ENCODE measurements at regions not wholly inside any gene's neighbourhood (a gene's known extent, or its start where the extent isn't known, plus 50 kb on each side); places are given as distances from the start of the nearest gene placed in this dataset.

DNA sequence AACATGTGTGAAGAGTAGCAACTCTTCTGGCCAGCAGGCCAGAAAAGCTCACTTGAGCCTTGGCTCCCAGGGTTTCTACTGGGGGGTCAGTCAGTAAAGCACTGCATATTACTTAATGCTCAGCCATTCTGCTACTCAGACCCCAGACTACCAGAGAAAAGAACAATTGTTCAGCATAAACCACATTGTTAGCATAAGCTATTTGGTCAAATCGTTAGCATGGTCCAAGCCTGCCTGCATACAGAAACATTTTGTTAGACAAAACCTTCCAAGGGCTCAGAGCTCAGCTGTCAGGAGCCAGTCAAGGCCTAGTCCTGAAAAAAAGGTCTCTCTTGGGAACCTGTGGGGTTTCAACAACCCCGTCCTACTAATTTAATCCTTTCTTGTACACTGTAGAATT is 449.3 kb downstream of the PRR16 start:
- ChIA-PET POLR2A (no interaction called here), CTCF (interaction anchor here (1.0 kb wide), 1 partner anchor 23 kb away, joined by 4 read pairs; no protein-coding TSS in a partner anchor)
- Histone ChIP-seq H3K4me2 (no peak overlapping the region), H3K27ac (no peak overlapping the region), H3K4me1 (no peaks in the 10 kb centered on the region), H3K4me3 (no peak overlapping the region), H3K9me3 (no peaks in the 10 kb centered on the region)
- no peak for DNase-seq (ENCODE audit: low read depth in 1 of 2, low spot score in 1 of 2)
- ATAC-seq = no peak
- TF ChIP-seq EP300 (IDR thresholded peaks at IDR 0.05) (no peak), MYC (IDR thresholded peaks at IDR 0.05; ENCODE audit: borderline replicate concordance, low read length) (no peak), RNF2 (IDR thresholded peaks at IDR 0.05; ENCODE audit: borderline replicate concordance, low read depth) (no peak), TFCP2L1 (CRISPR knock-in tag; IDR thresholded peaks at IDR 0.05) (no peak), EHF (CRISPR knock-in tag; IDR thresholded peaks at IDR 0.05) (no peak), FOSB (CRISPR knock-in tag; IDR thresholded peaks at IDR 0.05) (no peak), PHF8 (IDR thresholded peaks at IDR 0.05; ENCODE audit: borderline replicate concordance, low read depth) (no peak)
- TF ChIP-seq, protein P1, sequence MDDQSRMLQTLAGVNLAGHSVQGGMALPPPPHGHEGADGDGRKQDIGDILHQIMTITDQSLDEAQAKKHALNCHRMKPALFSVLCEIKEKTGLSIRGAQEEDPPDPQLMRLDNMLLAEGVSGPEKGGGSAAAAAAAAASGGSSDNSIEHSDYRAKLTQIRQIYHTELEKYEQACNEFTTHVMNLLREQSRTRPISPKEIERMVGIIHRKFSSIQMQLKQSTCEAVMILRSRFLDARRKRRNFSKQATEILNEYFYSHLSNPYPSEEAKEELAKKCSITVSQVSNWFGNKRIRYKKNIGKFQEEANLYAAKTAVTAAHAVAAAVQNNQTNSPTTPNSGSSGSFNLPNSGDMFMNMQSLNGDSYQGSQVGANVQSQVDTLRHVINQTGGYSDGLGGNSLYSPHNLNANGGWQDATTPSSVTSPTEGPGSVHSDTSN (IDR thresholded peaks at IDR 0.05) = no peak
- 39% methylated on average over 2 of the region's 2 CpGs for WGBS (ENCODE audit: missing lambda C conversion rate)
- FAIRE-seq = no peak

DNA sequence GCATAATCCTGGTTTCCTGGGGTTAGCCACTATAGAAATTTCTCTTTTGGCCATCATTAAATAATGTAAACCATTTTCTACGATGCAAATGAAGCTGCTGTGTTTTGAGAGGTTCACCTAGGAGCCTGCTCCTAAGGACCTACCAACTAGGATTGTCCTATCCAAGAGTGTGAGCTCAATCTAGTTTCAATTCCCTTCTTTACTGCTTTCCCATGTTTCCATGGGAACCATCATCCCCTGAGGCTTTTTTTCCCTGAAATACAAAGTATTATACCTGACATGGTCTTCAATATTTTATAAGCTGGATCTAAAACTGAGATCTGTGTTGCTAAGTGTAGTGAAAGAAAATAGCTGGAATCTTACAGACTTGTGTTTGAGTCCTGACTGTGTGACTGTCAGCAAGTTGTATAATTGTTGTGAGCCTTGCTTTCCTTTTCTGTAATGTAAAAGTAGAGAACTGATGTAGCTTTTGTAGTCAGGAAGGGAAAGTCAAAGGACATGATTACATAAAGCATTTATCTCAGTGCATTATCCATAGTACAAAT is 453.2 kb downstream of the PRR16 start:
- DNase-seq (ENCODE audit: low read depth in 1 of 2, low spot score in 1 of 2) = no peak
- ATAC-seq = no peak
- ChIA-PET POLR2A (no interaction called here), CTCF (interaction anchor here (0.8 to 1.0 kb wide), 2 partner anchors 15 to 17 kb away, joined by 3 read pairs; no protein-coding TSS in a partner anchor)
- H3K4me1 ChIP-seq = no peaks in the 10 kb centered on the region
- no peak for FAIRE-seq
- TF ChIP-seq KDM5A (IDR thresholded peaks at IDR 0.05) = no peak
- no peak for TF ChIP-seq HOXA7 (CRISPR knock-in tag; IDR thresholded peaks at IDR 0.05)
- no peak for TF ChIP-seq CHD4 (IDR thresholded peaks at IDR 0.05; ENCODE audit: borderline replicate concordance)
- TF ChIP-seq RNF2 (IDR thresholded peaks at IDR 0.05; ENCODE audit: borderline replicate concordance, low read depth) = no peak
- TF ChIP-seq NFE2L2 (conservative IDR thresholded peaks at IDR 0.05; ENCODE audit: low read length) = no peak
- TF ChIP-seq, protein P1 (IDR thresholded peaks at IDR 0.05) = no peak
- TF ChIP-seq SREBF2 (IDR thresholded peaks at IDR 0.05) = no peak
- TF ChIP-seq, protein P2, sequence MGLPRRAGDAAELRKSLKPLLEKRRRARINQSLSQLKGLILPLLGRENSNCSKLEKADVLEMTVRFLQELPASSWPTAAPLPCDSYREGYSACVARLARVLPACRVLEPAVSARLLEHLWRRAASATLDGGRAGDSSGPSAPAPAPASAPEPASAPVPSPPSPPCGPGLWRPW (IDR thresholded peaks at IDR 0.05) = no peak
- no peak for TF ChIP-seq MYC (IDR thresholded peaks at IDR 0.05; ENCODE audit: borderline replicate concordance, low read length)
- no peak for TF ChIP-seq SMC3 (IDR thresholded peaks at IDR 0.05)
- TF ChIP-seq ZFP36 (IDR thresholded peaks at IDR 0.05; ENCODE audit: borderline replicate concordance, partially characterized antibody) = no peak
- TF ChIP-seq PHF8 (IDR thresholded peaks at IDR 0.05; ENCODE audit: borderline replicate concordance, low read depth) = no peak
- TF ChIP-seq ZSCAN20 (CRISPR knock-in tag; IDR thresholded peaks at IDR 0.05) = no peak
- no peak for TF ChIP-seq FOSL2 (IDR thresholded peaks at IDR 0.05)
- no peak for TF ChIP-seq FOSL2 (CRISPR knock-in tag; IDR thresholded peaks at IDR 0.05)
- TF ChIP-seq NR3C1 (IDR thresholded peaks at IDR 0.05) = no peak
- no peak for TF ChIP-seq TFCP2L1 (CRISPR knock-in tag; IDR thresholded peaks at IDR 0.05)
- WGBS (ENCODE audit: missing lambda C conversion rate) = 0% methylated on average over 1 of the region's 1 CpG
- no peaks in the 10 kb centered on the region for H3K9me3 ChIP-seq
- H3K4me2 ChIP-seq = no peak overlapping the region
- H3K4me3 ChIP-seq = no peak overlapping the region
- H3K27ac ChIP-seq = no peak overlapping the region

DNA sequence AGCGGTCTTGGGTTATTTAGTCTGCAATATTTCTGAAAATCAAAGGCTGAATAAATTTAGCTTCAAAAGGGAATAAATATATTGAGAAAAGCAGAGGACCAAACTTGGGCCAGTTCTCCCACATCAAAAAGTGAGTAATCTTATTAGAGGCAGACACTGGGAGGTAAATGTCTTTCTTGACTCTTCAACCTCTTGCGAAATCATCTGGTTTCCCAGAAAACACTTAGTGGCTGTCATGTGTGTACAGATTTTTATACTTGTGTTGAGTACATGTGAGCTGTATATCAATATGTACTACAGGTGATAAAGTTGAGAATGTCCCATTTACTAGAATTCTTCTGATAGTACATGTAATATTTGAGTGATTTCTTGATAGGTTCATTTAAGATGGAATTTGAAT is 454.9 kb downstream of the PRR16 start:
- ChIA-PET CTCF (no interaction called here), POLR2A (no interaction called here)
- FAIRE-seq = no peak
- Histone ChIP-seq H3K4me3 (no peak overlapping the region), H3K4me2 (no peak overlapping the region), H3K4me1 (no peaks in the 10 kb centered on the region), H3K9me3 (no peaks in the 10 kb centered on the region), H3K27ac (no peak overlapping the region)
- no peak for ATAC-seq
- no peak for DNase-seq (ENCODE audit: low read depth in 1 of 2, low spot score in 1 of 2)
- TF ChIP-seq, protein P2 (IDR thresholded peaks at IDR 0.05) = no peak
- TF ChIP-seq CEBPB (IDR thresholded peaks at IDR 0.05) = peak; percentile 62 to 73; a peak in 3 of 4 replicates
- no peak for TF ChIP-seq HOXA7 (CRISPR knock-in tag; IDR thresholded peaks at IDR 0.05)
- no peak for TF ChIP-seq POLR2AphosphoS2 (conservative IDR thresholded peaks at IDR 0.05; ENCODE audit: low read length)
- WGBS (ENCODE audit: missing lambda C conversion rate) = 81% methylated on average over 2 of the region's 2 CpGs
